K562 (cell line): ENCODE measurements at regions not wholly inside any gene's neighbourhood (a gene's known extent, or its start where the extent isn't known, plus 50 kb on each side); places are given as distances from the start of the nearest gene placed in this dataset.

ENCODE experiments used
- ATAC-seq: fragments of 200-7000 bp; cut with Tn5 transposase; 3 replicates; pipeline ENCODE4 v1.9.1; 2020; ENCODE audit warnings: moderate library complexity
- BruUV-seq: library from RNA; stranded (reverse); fragments of 400-500 nt; replicated peaks from 2 replicates; lab custom pipeline; 2021; lab: Mats Ljungman, UMichigan
- CTCF ChIA-PET: fragments of 300-600 bp; formaldehyde crosslinking; extraction: SDS; loops from one replicate; lab custom pipeline; 2021; ENCODE audit warnings: low intra/inter-chr PET ratio; lab: Yijun Ruan, JAX
- POLR2A ChIA-PET: fragments of 300-600, 350-650 bp; sonication (Branson Sonifier 250); formaldehyde crosslinking; extraction: SDS; loops from one replicate; lab custom pipeline; 2021; ENCODE audit warnings: antibody characterized with exemption, inconsistent platforms; lab: Yijun Ruan, JAX
- DNase-seq, 4 experiments: peaks; one replicate each; pipeline versions ENCODE4 v3.0.0 to v3.0.0-alpha.2; 2011 to 2018; ENCODE audit warnings: low spot score in 3 of 4, mixed read lengths in 3 of 4; ENCODE audit errors: extremely low read depth in 1 of 4
- FAIRE-seq: peaks from 2 replicates; lab custom pipeline; 2011; peaks lifted over from hg19 to GRCh38; lab: Jason Lieb, UNC
- H2AFZ ChIP-seq: 2 replicates; pipeline ENCODE4 v1.6.0; 2011; ENCODE audit warnings: low read depth, low read length, control low read depth, inconsistent platforms
- H3K27ac ChIP-seq: fragments of 200-600 bp; 3 replicates; pipeline ENCODE4 v1.8.0; 2011; ENCODE audit warnings: low read depth, mild to moderate bottlenecking, control low read depth, inconsistent platforms, low read length, moderate library complexity, mixed read lengths; ENCODE audit errors: extremely low read depth
- H3K27me3 ChIP-seq, 2 experiments: fragments of 300-600 bp in 1 of 2; 2 replicates in 1 of 2; 3 replicates in 1 of 2; pipeline versions ENCODE4 v1.6.0 to v1.8.0; 2011; ENCODE audit warnings: inconsistent platforms in 2 of 2, low read length in 2 of 2, mild to moderate bottlenecking in 1 of 2, mixed read lengths in 1 of 2, moderate library complexity in 1 of 2; ENCODE audit not compliant: control insufficient read depth in 2 of 2, insufficient read depth in 2 of 2
- H3K36me3 ChIP-seq: fragments of 300-600 bp; 3 replicates; pipeline ENCODE4 v1.8.0; 2011; ENCODE audit warnings: mild to moderate bottlenecking, low read length, inconsistent platforms; ENCODE audit not compliant: control insufficient read depth, insufficient read depth
- H3K4me1 ChIP-seq, 2 experiments: fragments of 200-600 bp in 1 of 2; replicated peaks in 1 of 2; 2 replicates in 1 of 2; 3 replicates in 1 of 2; pipeline versions ENCODE4 v1.5.1 to v1.8.0; 2011; ENCODE audit warnings: inconsistent platforms in 2 of 2, low read length in 2 of 2, mild to moderate bottlenecking in 1 of 2, mixed read lengths in 1 of 2, moderate library complexity in 1 of 2; ENCODE audit not compliant: control insufficient read depth in 2 of 2, insufficient read depth in 2 of 2
- H3K4me2 ChIP-seq: 2 replicates; pipeline ENCODE4 v1.6.1; 2011; ENCODE audit warnings: low read length, control low read depth, inconsistent platforms, mixed read lengths; ENCODE audit not compliant: insufficient read depth
- H3K4me3 ChIP-seq: fragments of 200-600 bp; sonication (generic), shearing (Covaris generic); 2 replicates; pipeline ENCODE4 v1.5.1; 2016; ENCODE audit warnings: control low read depth, inconsistent platforms
- H3K79me2 ChIP-seq: fragments of 200-600 bp; 3 replicates; pipeline ENCODE4 v1.8.0; 2011; ENCODE audit warnings: low read length, inconsistent platforms; ENCODE audit not compliant: control insufficient read depth, insufficient read depth
- H3K9ac ChIP-seq, 2 experiments: 2 replicates each; pipeline versions ENCODE4 v1.6.0 to v1.6.1; 2011; ENCODE audit warnings: low read depth in 2 of 2, low read length in 2 of 2, control low read depth in 1 of 2, inconsistent platforms in 1 of 2, mild to moderate bottlenecking in 1 of 2, mixed read lengths in 1 of 2; ENCODE audit not compliant: insufficient read depth in 1 of 2
- H3K9me1 ChIP-seq: one replicate; pipeline ENCODE4 v1.6.0; 2011; ENCODE audit warnings: inconsistent platforms, mild to moderate bottlenecking, low read length, moderate library complexity; ENCODE audit not compliant: control insufficient read depth, insufficient read depth
- H3K9me3 ChIP-seq: replicated peaks from 2 replicates; pipeline ENCODE4 v1.5.1; 2011; ENCODE audit warnings: low read depth, low read length, inconsistent platforms; ENCODE audit not compliant: control insufficient read depth, insufficient read depth
- H4K20me1 ChIP-seq: replicated peaks from 2 replicates; pipeline ENCODE4 v1.6.1; 2011; ENCODE audit warnings: low read length, inconsistent platforms, mixed read lengths; ENCODE audit not compliant: control insufficient read depth, insufficient read depth
- BMI1 ChIP-seq: fragments of 150-350 bp; IDR thresholded peaks from 2 replicates; pipeline ENCODE4 v1.6.1; 2014; ENCODE audit warnings: low read length
- CREBBP ChIP-seq: IDR thresholded peaks from one replicate; pipeline ENCODE4 v1.6.1; 2012; ENCODE audit warnings: low read depth, mild to moderate bottlenecking, control low read depth, inconsistent platforms, low read length
- HNRNPLL ChIP-seq: fragments of 200-400 bp; formaldehyde crosslinking; IDR thresholded peaks from 2 replicates; pipeline ENCODE4 v1.6.1; 2017; ENCODE audit warnings: low read length, low read depth, mild to moderate bottlenecking; ENCODE audit not compliant: poor library complexity, severe bottlenecking
- KDM4B ChIP-seq, 2 experiments: fragments of 450-650 bp in 1 of 2; sonication (generic) in 1 of 2; IDR thresholded peaks; 2 replicates each; pipeline ENCODE4 v1.6.1; 2016 to 2017; ENCODE audit warnings: borderline replicate concordance in 2 of 2, antibody characterized with exemption in 1 of 2, low read depth in 1 of 2, mild to moderate bottlenecking in 1 of 2
- NFIX ChIP-seq: fragments of 250-450 bp; sonication (Bioruptor Pico); IDR thresholded peaks from 2 replicates; pipeline ENCODE4 v1.4.0; 2020; ENCODE audit warnings: low read depth, mild to moderate bottlenecking, moderate library complexity
- PML ChIP-seq: IDR thresholded peaks from 2 replicates; pipeline ENCODE4 v1.6.1; 2012; ENCODE audit warnings: low read length, inconsistent platforms
- SREBF2 ChIP-seq: sonication (generic); formaldehyde crosslinking; IDR thresholded peaks from 2 replicates; pipeline ENCODE4 v1.4.0; 2020; ENCODE audit warnings: mild to moderate bottlenecking, missing genetic modification reagents
- TFAP4 ChIP-seq: sonication (generic); formaldehyde crosslinking; IDR thresholded peaks from 2 replicates; pipeline ENCODE4 v1.8.0; 2022; ENCODE audit warnings: missing genetic modification reagents, mild to moderate bottlenecking, moderate library complexity, borderline replicate concordance
- ZC3H4 ChIP-seq: sonication (generic); formaldehyde crosslinking; IDR thresholded peaks from 2 replicates; pipeline ENCODE4 v1.9.0; 2021; ENCODE audit warnings: missing genetic modification reagents, borderline replicate concordance
- WGBS: fragments of 100-300 bp; shearing (Covaris generic); methylation state at CpG from one replicate; pipeline ENCODE4 v1.1.6; 2016; ENCODE audit warnings: low coverage, mixed read lengths; ENCODE audit not compliant: insufficient coverage; ENCODE audit errors: missing lambda C conversion rate; 5-methylcytosine and 5-hydroxymethylcytosine counted together
- in situ Hi-C: fragments of 300-500 bp; cut with MboI; formaldehyde crosslinking; loops from 4 replicates; pipeline ENCODE4 v1.15.0; 2018; ENCODE audit warnings: inconsistent platforms, mixed read lengths
- intact Hi-C: fragments of 100-400 bp; cut with micrococcal nuclease; formaldehyde crosslinking; loops from 2 replicates; pipeline ENCODE4 v1.14.2; 2022

- no peak for TF ChIP-seq PML
- no peak for TF ChIP-seq KDM4B (IDR thresholded peaks at IDR 0.05; ENCODE audit: borderline replicate concordance in 2 of 2, low read depth in 1 of 2)
- no peak for TF ChIP-seq BMI1
- no peak for TF ChIP-seq TFAP4
- no peak for TF ChIP-seq NFIX
- TF ChIP-seq HNRNPLL: no peak
- TF ChIP-seq SREBF2: no peak
- no peak for TF ChIP-seq ZC3H4
- TF ChIP-seq CREBBP: no peak
- DNase-seq (no peak), FAIRE-seq (no peak), ATAC-seq (no peak)
- ChIA-PET POLR2A (no interaction called here), CTCF (no interaction called here)
- Histone ChIP-seq H3K9ac (no peak overlapping the region), H3K4me3 (no peak overlapping the region), H2AFZ (no peak overlapping the region), H3K4me1 (no peaks in the 10 kb centered on the region; a peak in 1 of 5 replicates), H3K4me2 (no peak overlapping the region), H3K9me1 (no peaks in the 10 kb centered on the region), H3K79me2 (no peaks in the 10 kb centered on the region), H3K36me3 (no peaks in the 10 kb centered on the region), H3K27me3 (peaks cover 0 to 6% of the 10 kb centered on the region in 2 experiments; a peak in 2 of 5 replicates), H3K27ac (no peak overlapping the region), H4K20me1 (no peaks in the 10 kb centered on the region), H3K9me3 (no peaks in the 10 kb centered on the region)
- in situ Hi-C loops (no loop called here), intact Hi-C loops (no loop called here)
- no TSS peak for BruUV-seq
- WGBS: 1% methylated on average over 16 of the region's 22 CpGs
These were observed 278.8 kb upstream of the PPP2R2D start for GRCh38 chr10:131621784-131622624.
